GM10266 (cell line): ENCODE measurements at regions not wholly inside any gene's neighbourhood (a gene's known extent, or its start where the extent isn't known, plus 50 kb on each side); places are given as distances from the start of the nearest gene placed in this dataset.

ENCODE experiments used
- DNase-seq: peaks from one replicate; pipeline ENCODE4 v3.0.0; 2012; ENCODE audit errors: extremely low spot score
- TF ChIP-seq, protein P1 (sequence below): IDR thresholded peaks from 2 replicates; pipeline ENCODE4 v1.5.1; 2012; ENCODE audit warnings: mild to moderate bottlenecking, low read depth; ENCODE audit not compliant: control insufficient read depth, insufficient read depth; ENCODE audit errors: missing control alignments

GRCh38 chr7:41237956-41238355, 464.9 kb downstream of the INHBA start:
- DNase-seq: no peak
- TF ChIP-seq, protein P1, sequence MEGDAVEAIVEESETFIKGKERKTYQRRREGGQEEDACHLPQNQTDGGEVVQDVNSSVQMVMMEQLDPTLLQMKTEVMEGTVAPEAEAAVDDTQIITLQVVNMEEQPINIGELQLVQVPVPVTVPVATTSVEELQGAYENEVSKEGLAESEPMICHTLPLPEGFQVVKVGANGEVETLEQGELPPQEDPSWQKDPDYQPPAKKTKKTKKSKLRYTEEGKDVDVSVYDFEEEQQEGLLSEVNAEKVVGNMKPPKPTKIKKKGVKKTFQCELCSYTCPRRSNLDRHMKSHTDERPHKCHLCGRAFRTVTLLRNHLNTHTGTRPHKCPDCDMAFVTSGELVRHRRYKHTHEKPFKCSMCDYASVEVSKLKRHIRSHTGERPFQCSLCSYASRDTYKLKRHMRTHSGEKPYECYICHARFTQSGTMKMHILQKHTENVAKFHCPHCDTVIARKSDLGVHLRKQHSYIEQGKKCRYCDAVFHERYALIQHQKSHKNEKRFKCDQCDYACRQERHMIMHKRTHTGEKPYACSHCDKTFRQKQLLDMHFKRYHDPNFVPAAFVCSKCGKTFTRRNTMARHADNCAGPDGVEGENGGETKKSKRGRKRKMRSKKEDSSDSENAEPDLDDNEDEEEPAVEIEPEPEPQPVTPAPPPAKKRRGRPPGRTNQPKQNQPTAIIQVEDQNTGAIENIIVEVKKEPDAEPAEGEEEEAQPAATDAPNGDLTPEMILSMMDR: no peak

GRCh38 chr7:41232086-41232485, 470.8 kb downstream of the INHBA start:
- TF ChIP-seq, protein P1: no peak
- no peak for DNase-seq

- no peak for DNase-seq
- TF ChIP-seq, protein P1: no peak
These were observed 478.7 kb downstream of the INHBA start for GRCh38 chr7:41224063-41224763.

- DNase-seq: no peak
- TF ChIP-seq, protein P1: no peak
These were observed 480.1 kb downstream of the INHBA start for GRCh38 chr7:41222746-41223145.

DNA sequence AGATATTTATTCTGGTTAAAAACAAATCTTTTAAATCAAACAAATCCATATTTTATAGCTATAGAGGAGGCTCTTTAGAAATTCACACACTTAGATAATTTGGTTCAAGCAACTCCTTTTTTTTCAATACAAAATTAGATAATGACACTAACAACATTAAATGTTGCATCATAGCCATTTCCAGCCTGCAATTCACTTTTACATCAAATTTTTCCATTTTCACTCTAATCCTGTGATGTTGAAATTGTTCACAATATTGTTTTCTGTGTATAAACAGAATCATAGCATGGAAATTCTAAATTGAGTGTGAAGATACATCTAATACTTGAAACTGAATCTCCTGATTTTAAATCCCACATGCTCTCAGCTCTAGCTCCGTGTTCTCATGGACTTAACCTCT, 482.6 kb downstream of the INHBA start:
- TF ChIP-seq, protein P1: no peak

GRCh38 chr7:41219276-41219675, 483.6 kb downstream of the INHBA start:
- TF ChIP-seq, protein P1: no peak
- no peak for DNase-seq

More for the DNA sequence above, 482.6 kb downstream of the INHBA start:
- DNase-seq: no peak

- DNase-seq: no peak
- TF ChIP-seq, protein P1: no peak
These were observed 485.6 kb downstream of the INHBA start for GRCh38 chr7:41217306-41217705.
